Epithelial cell of prostate (primary cell): ENCODE measurements at regions not wholly inside any gene's neighbourhood (a gene's known extent, or its start where the extent isn't known, plus 50 kb on each side); places are given as distances from the start of the nearest gene placed in this dataset.
A peak's percentile ranks its signal among the peaks of the same experiment; 100 is the strongest.

ENCODE experiments used
- DNase-seq: peaks from one replicate; pipeline ENCODE4 v3.0.0-alpha.2; 2011; ENCODE audit warnings: low read depth, low spot score
- H3K27ac ChIP-seq: fragments of 450-650 bp; 2 replicates; pipeline ENCODE4 v1.5.1; 2017; ENCODE audit warnings: mild to moderate bottlenecking

DNA sequence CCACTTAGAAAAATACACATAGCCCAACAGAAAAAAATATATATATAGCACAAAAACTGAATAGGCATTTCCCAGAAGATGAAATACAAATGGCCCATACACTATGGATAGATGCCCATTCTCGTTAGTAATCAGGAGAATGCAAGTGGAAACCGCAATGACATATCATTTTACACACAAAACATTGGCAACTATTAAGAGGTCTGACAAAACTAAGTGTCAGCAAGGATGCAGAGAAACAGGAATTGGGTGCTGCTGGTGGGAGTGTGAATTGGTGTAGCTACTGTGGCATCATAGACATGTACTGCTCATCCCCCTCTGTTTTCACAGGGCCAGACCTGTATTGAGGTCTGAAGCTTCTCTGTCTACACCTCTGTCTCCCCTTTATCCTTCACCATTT, 320.0 kb downstream of the IDS start:
- no peak overlapping the region for H3K27ac ChIP-seq
- no peak for DNase-seq

DNA sequence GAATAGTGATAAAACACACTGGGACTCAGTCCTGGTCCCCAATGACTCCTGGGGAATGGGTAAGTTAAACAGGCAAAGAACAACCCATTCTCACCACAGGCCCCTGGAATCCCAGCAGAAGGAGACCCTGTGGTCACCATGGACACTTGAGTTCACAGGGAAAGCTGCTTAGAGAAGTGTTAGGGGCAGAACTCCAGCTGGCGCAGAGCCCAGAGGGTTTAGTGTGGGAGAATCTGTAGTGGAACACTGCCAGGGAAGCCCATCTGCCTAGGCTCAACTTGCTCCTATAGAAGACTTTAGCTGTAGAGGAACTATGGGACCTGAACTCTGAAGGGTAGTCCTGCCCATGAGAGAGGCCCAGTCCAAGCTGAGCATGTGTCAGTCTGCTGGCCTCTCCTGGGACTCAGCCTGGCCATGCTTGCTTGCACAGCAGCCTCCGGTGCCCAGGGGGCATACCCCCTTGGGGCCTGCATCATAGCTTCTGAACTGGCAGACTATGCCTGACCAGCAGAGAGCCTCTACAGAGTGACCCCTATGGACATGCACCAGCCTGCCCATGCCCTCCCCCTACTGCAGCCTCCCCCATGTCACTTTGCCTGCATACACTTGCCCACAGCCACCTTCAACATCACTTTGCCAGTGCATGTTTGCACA, 343.5 kb downstream of the IDS start:
- H3K27ac ChIP-seq = no peak overlapping the region
- no peak for DNase-seq

DNA sequence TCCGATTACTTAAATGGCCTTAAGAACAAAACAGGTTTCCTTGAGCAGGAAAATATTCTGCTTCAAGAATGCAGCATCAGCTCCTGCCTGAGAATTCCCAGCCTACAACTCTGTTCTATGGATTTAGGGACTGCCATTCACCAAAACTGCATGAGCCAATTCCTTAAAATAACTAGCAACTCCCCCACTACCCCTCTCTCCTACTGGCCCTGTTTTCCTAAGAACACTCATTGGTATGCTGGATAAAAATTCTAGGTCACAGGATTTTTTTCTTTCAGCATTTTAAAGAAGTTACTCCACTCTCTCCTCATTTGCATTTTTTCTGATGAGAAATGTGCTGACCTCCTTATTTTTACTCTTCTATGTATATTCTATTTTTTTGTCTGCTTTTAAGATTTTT, 347.1 kb downstream of the IDS start:
- H3K27ac ChIP-seq = no peak overlapping the region
- DNase-seq = no peak

DNA sequence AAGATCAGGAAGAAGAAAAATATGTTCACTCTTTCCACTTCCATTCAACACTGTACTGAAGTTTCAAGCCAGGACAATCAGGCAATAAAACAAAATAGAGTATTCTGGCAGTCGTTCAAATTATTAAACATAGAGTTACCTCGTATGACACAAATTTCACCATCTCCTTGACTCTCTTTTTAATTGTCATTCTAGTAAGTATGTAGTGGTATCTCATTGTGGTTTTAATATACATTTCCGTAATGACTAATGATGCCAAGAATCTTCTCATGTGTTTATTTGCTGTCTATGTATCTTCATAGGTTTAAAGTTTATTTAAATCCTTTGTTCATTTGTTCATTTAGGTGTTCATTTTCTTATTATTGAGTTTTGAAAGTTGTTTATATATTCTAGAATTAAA, 352.2 kb downstream of the IDS start:
- H3K27ac ChIP-seq = peak overlapping the region; percentile 33
- DNase-seq = no peak

DNA sequence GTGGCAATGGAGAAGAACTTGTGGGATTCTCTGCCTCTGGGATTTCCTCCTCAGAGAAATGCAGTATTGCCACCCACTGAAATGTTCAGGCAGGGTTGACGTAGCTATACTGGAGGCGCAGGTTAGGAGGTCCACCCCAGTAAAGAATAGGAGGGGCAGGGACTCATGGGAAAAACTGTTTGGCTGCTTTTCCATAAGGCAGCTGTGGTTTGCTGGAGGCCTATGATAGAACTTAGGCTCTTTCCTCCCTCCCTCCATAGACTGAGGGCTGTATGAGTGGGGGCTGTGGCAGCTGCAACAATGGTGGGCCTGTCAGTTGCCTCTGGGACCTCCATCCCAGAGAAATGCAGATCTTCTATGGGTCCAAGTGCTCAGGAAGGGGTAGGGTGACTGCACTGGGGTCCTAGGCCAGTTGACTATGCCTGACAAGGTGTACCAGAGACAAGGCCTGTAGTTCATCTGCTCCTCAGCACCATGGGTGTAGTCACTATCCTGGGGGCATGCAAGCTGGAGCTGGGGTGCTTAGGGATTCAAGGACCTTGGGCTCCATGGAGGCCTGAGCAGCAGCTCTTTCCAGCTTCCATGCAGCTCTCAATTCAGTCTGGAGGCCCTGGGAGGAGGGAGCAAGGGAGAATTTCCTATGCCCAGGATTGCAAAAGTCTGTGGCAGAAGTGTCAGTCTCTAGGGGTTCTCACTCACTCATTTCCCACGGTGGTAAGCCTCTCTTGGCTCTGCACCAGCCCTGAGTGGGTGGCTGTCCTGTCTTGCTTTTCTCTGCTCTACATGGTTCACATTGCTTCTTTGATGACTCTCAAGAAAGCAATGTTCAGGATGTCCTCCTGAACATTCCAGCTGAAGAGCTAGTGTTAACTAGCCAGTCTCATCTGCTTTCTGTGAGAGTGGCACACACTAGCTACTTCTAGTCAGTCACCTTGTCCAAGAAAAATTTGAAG, 353.0 kb downstream of the IDS start:
- H3K27ac ChIP-seq = peak overlapping the region; percentile 33
- peak; percentile 22 for DNase-seq

DNA sequence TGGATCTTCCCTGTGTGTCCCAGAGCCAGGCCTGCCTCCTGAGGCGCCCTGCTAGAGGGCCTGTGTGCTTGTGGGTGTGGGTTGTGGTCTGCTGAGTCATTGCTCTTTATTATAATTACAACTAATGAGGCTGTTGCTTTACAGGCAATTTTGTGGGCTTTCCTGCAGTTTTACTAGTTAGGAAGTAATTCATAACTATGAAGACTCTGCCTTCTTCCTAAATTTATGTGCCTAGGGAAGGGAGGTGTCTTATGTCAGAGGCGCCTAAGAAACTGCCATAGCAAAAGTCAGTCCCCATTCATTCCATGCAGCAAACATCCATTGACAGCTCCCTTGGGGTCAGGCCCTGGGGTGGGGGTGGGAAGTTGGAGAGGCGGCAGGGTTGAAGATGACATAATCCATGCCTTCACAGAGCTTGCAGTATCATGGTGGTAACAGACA, 359.2 kb downstream of the IDS start:
- DNase-seq = no peak
- no peak overlapping the region for H3K27ac ChIP-seq

DNA sequence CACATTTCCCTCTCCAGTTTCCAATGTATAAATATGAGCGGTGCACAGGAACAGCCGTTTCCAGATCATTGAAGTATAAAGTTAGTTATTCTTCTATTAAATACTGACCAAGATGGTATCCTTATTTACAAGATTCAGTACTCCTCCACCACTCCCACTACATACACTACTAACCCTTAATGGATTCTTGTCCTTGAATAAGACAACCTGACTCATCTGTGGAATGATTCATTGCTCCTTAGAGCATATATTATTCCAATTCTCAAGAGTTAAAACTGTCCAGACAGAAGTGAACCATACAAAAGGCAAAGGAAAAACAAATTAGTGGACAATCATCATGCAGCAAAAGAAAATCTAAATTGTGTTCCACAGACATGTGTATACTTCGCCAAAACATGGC, 373.3 kb downstream of the IDS start:
- no peak for DNase-seq
- no peak overlapping the region for H3K27ac ChIP-seq

DNA sequence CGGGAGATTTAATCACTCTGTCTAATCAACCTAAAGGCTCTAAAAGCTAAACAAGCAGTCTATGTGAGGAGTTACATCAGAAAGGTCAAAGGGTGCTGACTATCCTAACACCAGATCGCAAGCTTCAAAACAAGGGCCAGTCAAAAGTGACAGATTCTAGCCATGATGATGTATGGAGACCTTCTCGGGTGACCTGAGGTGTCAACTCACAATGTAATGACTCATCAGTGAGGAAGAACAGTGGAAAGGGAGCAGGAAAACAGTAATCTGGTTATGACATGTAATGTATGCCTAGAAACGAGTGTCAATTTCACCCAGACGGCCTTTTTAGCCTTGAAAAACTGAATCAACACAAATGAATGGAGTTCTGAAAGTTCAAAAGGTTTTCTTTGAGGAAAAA, 375.3 kb downstream of the IDS start:
- H3K27ac ChIP-seq = no peak overlapping the region
- DNase-seq = no peak

DNA sequence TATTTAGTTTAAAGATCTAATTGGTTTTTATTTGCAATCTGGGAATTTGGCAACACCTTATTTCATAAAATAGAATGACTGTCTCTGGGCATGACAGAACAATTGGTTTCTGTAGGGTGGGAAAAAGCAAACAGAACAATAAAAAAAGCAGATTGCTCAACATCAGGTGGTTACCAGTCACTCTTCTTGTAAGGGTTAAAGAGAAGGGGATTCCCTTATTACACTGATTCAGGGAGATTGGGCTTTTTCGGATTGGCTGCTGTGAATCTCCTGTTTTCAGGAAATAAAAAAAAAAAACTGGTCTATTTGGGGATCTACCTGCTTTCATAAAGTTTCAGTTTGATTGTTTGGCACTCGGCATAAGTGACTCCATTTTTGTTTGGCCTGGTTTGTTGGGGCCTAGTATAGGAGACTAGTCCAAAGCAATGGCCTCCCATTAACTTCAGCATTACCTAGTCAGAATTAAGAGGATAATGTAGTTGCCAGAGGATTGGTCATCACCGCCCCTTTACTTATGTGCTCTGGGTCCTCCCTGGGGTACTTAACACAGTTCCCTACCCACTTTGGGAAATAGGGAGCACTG, 380.5 kb downstream of the IDS start:
- no peak overlapping the region for H3K27ac ChIP-seq
- DNase-seq = peak; percentile 27

DNA sequence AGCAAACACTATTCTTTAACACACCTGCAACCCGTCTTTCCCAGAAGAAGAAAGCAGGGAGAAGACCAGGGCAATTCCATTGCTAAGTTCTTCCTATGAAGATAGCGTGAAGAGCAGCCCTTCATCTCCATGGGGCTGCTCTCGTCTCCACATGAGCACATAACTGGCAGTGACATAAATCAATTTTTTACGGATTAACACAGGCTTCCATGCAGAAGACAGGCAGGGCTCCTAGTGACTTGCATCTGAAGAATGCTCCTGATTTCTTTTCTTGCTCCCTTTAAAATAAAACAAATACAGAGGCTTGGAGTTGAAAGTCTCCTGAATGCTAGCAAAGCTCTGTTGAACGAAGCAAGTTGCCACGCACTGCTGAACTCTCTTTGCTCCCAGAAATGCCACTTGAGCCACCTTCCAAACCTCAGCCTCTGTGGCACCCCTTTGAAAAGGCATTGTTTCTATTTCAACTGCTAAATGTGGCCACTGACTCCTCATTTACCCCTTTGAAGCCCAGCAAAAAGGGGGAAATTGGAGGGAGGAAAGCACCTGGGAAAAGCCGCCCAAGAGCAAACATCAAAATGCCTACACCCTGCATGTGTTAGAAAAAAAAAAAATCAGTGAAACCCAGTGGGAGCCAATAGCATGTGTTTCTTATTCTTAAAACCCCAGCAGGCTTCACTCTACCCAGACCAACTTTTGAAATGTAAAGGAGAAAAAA, 383.7 kb downstream of the IDS start:
- no peak for DNase-seq
- H3K27ac ChIP-seq = no peak overlapping the region

DNA sequence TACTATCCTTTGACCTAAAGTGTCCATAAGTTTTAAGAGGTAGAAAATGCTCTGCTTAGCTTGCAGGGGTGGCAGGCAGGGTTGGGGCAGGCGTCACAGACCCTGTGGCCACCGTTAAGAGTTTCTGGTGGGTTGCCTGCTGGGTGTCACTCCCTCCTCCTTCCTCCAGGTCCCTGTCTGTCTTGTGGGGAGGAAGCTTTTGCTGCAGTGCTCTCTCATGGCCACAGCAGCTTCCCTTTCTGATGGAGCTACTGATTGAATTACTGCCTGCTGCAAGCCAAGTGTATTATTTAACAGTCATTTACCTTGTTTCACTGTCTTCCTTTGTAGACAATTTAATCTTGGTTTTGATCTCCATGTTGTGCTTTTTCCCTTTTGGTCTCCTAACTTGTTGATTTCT, 384.6 kb downstream of the IDS start:
- no peak overlapping the region for H3K27ac ChIP-seq
- DNase-seq = no peak

DNA sequence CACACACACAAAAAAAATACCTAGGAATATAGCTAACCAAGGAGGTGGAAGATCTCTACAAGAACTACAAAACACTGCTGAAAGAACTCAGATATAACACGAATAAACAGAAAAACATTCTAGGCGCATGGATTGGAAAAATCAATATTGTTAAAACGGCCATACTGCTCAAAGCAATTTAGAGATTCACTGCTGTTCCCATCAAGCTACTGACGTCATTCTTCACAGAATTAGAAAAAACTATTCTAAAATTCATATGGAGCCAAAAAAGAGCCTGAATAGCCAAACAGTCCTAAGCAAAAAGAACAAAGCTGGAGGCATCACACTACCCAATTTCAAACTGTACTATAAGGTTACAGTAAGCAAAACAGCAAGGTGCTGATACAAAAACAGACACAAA, 390.2 kb downstream of the IDS start:
- no peak for DNase-seq
- no peak overlapping the region for H3K27ac ChIP-seq

DNA sequence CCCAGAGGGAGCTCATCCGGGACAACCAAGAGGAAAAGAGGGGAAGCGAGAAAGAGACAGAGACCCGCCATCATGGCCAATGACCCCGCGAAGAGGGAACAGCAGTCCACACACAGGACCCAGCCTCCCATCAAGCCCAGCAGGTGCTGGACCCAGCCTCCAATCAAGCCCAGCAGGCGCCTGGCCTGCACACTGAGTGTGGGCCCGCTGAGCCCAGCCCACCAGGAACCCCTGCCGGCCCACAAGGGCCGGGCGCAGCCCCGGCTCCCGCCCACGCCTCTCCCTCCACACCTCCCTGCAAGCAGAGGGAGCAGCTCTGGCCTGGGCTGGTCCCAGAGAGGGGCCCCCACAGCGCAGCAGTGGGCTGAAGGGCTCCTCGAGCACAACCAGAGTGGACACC, 391.1 kb downstream of the IDS start:
- DNase-seq = no peak
- H3K27ac ChIP-seq = no peak overlapping the region

DNA sequence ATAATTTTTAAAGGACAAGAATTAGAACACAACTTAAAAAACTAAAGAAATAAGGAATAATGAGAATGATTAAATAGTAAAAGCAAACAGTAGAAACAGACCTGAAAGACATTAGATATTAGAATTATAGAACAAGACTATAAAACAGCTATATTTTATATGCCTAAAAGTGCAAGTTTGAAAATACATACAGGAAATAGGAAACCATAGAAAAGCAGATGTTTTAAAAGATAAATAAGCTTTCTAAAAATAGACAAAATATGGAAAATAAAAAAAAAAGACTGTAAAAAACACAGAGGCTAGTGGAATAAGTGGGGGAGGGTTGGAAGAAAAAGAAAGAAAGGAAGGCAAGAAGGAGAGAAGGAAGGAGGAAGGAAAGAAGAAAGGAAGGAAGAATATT, 407.3 kb downstream of the IDS start:
- no peak for DNase-seq
- no peak overlapping the region for H3K27ac ChIP-seq

DNA sequence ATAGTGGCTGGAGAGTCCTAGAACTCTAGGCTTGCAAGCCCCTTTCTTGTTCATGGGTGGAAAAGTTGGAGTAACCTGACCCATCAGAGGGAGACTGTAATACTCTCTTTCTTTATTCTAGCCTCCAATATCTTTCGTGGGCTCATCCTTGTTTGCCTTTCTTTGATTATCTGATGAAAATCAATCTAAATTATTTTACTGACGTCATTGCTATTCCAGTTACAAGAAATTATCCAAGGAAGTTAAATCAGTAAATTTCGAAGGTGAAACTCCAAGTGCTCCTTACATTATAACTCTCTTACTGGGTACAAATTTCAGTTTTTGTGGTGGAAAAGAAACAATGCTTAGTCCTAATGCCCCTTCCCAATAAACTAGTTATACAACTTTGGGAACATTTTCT, 412.9 kb downstream of the IDS start:
- no peak overlapping the region for H3K27ac ChIP-seq
- DNase-seq = no peak

DNA sequence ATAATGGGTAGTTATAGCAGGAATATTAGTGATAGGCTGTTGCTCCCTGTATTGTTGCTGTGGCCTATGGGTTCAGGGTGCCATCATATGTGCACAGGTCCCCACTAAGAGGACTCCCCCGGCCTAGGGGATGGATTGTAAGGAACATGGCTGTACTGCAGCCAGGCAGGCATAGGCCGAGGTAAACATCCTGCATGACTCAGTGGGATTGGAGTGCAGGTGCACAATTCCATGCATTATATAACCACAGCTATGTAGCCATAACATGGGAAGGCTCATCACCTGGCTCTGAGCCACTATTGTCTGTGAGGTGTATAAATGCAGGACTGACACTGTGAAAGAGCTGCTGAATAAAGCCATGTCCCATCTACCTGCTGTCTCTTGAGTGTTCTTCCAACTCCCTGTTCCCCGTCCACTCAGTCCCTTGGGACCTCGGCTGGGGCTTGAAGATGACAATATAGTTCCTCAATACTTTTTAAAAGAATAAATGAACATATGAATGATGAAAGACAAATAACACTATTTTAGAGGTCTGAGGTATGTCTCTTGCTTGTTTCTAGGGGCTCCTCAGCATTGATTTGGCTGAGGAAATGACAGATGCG, 425.2 kb downstream of the IDS start:
- H3K27ac ChIP-seq = no peak overlapping the region
- DNase-seq = no peak

DNA sequence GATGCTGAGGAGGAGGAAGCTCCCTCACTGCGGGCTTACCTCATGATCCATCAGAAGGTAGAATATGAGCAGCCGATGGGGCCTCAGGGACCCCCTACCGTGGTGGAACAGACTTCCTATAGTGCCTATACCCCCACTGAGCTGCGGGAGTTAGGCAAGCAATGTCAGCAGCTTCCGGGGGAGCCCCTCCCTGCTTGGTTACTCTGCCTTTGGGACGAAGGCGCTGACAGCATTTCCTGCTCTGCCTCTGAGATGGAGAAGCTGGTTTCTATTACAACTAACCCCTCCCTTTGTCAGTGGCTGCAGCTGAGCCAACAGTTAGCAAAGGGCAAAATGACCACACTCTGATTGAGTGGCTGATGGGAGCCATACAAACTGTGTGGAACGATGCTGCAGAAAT, 430.7 kb downstream of the IDS start:
- no peak overlapping the region for H3K27ac ChIP-seq
- DNase-seq = no peak

DNA sequence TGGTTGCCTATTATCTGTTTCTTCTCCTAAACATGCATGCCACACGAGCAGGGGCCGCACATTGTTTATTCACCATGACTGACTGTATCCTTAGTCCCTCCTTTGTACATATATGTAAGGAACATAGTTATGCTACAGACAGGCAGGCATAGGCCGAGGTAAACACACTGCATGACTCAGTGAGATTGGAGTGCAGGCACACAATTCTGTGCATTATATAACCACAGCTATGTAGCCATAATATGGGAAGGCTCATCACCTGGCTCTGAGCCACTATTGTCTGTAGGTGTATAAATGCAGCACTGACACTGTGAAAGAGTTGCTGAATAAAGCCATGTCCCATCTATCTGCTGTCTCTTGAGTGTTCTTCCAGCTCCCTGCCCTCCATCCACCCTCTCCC, 431.6 kb downstream of the IDS start:
- H3K27ac ChIP-seq = no peak overlapping the region
- no peak for DNase-seq

DNA sequence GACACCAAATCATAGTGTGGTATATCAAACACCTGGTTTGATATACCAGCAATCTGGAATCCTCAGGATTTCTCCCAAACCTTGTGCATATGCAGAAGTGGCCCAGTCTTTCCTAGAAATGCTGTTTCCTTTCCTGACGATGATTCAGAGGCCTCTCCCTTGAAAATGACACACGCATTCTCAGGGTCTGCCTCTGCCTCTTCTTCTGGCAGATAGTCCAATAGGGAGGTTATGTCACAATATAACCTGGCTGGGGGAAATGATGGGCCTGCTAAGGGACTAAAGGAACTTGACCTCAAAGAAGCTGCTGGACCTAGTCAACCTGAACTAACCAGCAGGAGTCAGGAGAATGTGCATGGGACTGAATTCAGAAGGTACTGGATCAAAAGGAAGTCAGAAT, 435.2 kb downstream of the IDS start:
- no peak overlapping the region for H3K27ac ChIP-seq
- DNase-seq = no peak

DNA sequence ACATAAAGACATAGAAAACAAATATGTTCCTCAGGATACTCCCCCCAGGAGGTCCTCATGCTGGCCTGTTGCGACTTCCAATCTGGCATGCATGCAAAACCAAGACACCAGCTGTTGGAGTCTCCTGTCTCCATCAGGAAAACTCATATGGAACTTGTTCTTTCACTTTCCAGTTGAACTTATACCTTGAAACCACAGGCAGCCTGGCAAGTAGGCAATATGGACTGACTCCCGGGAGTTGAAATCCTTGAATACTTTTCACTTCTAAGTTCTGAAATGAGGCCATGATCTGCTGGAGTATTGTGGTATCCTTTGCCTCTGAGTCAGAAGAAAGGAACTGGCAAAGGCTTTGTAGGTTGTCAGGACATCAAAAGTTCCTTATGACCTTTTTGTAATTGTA, 444.2 kb downstream of the IDS start:
- DNase-seq = no peak
- H3K27ac ChIP-seq = no peak overlapping the region
